GM12878 (cell line): ENCODE measurements at regions not wholly inside any gene's neighbourhood (a gene's known extent, or its start where the extent isn't known, plus 50 kb on each side); places are given as distances from the start of the nearest gene placed in this dataset.

Experiments
- BCL11A ChIP-seq: IDR thresholded peaks from 2 replicates; pipeline ENCODE4 v1.6.1; 2011; ENCODE audit warnings: low read depth, low read length
- CEBPB ChIP-seq, 2 experiments: fragments of 150-350 bp in 1 of 2; IDR thresholded peaks; 2 replicates each; pipeline ENCODE4 v1.6.1; 2012 to 2014; ENCODE audit warnings: low read depth in 2 of 2, low read length in 2 of 2, borderline replicate concordance in 1 of 2, inconsistent platforms in 1 of 2
- EED ChIP-seq: sonication (generic); IDR thresholded peaks from 2 replicates; pipeline ENCODE4 v1.6.1; 2016; ENCODE audit warnings: antibody characterized with exemption, low read depth
- FOS ChIP-seq: IDR thresholded peaks from 3 replicates; pipeline ENCODE4 v1.6.1; 2011; ENCODE audit warnings: borderline replicate concordance; ENCODE audit not compliant: insufficient read length; ENCODE audit errors: extremely low read depth
- HDAC2 ChIP-seq: fragments of 200-600 bp; sonication (generic); IDR thresholded peaks from 2 replicates; pipeline ENCODE4 v1.6.1; 2017
- IKZF2 ChIP-seq, 2 experiments: fragments of 450-650 bp; IDR thresholded peaks; 2 replicates each; pipeline ENCODE4 v1.6.1; 2017; ENCODE audit warnings: mild to moderate bottlenecking in 2 of 2, moderate library complexity in 2 of 2
- KAT2A ChIP-seq: conservative IDR thresholded peaks from 2 replicates; pipeline ENCODE4 v1.6.1; 2011; ENCODE audit warnings: low read depth, low read length; ENCODE audit not compliant: control insufficient read depth
- MLLT1 ChIP-seq: fragments of 450-650 bp; IDR thresholded peaks from 2 replicates; pipeline ENCODE4 v1.6.1; 2016; ENCODE audit warnings: mild to moderate bottlenecking
- MTA3 ChIP-seq: IDR thresholded peaks from 2 replicates; pipeline ENCODE4 v1.6.1; 2012; ENCODE audit warnings: low read length, inconsistent platforms, borderline replicate concordance
- MYB ChIP-seq: fragments of 150-350 bp; IDR thresholded peaks from 2 replicates; pipeline ENCODE4 v1.6.1; 2014; ENCODE audit warnings: mild to moderate bottlenecking, low read depth, low read length, borderline replicate concordance
- NFYB ChIP-seq: IDR thresholded peaks from 2 replicates; pipeline ENCODE4 v1.6.1; 2011; ENCODE audit warnings: low read depth, mild to moderate bottlenecking, low read length, improper control_type of control experiment, moderate library complexity; ENCODE audit not compliant: insufficient read depth
- PKNOX1 ChIP-seq: fragments of 450-650 bp; IDR thresholded peaks from 2 replicates; pipeline ENCODE4 v1.6.1; 2016; ENCODE audit warnings: mild to moderate bottlenecking
- POLR2AphosphoS2 ChIP-seq: IDR thresholded peaks from 2 replicates; pipeline ENCODE4 v1.6.1; 2011; ENCODE audit warnings: low read depth, mild to moderate bottlenecking, low read length, improper control_type of control experiment, moderate library complexity
- RB1 ChIP-seq: fragments of 450-650 bp; formaldehyde crosslinking; IDR thresholded peaks from 2 replicates; pipeline ENCODE4 v1.6.1; 2017; ENCODE audit warnings: mild to moderate bottlenecking, borderline replicate concordance
- RFX5 ChIP-seq: IDR thresholded peaks from 2 replicates; pipeline ENCODE4 v1.6.1; 2011; ENCODE audit warnings: low read depth, low read length, improper control_type of control experiment
- SIN3A ChIP-seq: IDR thresholded peaks from 2 replicates; pipeline ENCODE4 v1.6.1; 2012; ENCODE audit warnings: low read depth, low read length, improper control_type of control experiment
- SMARCA5 ChIP-seq: fragments of 450-650 bp; IDR thresholded peaks from 2 replicates; pipeline ENCODE4 v1.6.1; 2017; ENCODE audit warnings: mild to moderate bottlenecking
- SREBF2 ChIP-seq: IDR thresholded peaks from 2 replicates; pipeline ENCODE4 v1.6.1; 2012; ENCODE audit warnings: mild to moderate bottlenecking, low read length
- TCF3 ChIP-seq: IDR thresholded peaks from 2 replicates; pipeline ENCODE4 v1.6.1; 2012; ENCODE audit warnings: low read depth, mild to moderate bottlenecking, low read length, borderline replicate concordance; ENCODE audit not compliant: insufficient read depth
- WRNIP1 ChIP-seq: IDR thresholded peaks from 2 replicates; pipeline ENCODE4 v1.6.1; 2011; ENCODE audit warnings: low read depth, low read length, improper control_type of control experiment, borderline replicate concordance
- ZNF207 ChIP-seq: fragments of 450-650 bp; IDR thresholded peaks from 2 replicates; pipeline ENCODE4 v1.6.1; 2014; ENCODE audit warnings: antibody characterized with exemption, mild to moderate bottlenecking, borderline replicate concordance
- TF ChIP-seq, protein P1 (sequence below), 3 experiments: IDR thresholded peaks in 2 of 3; conservative IDR thresholded peaks in 1 of 3; 2 replicates each; pipeline ENCODE4 v1.5.1; 2011; ENCODE audit warnings: low read depth in 3 of 3, low read length in 3 of 3, mild to moderate bottlenecking in 3 of 3, control low read depth in 2 of 3, moderate library complexity in 2 of 3, inconsistent platforms in 1 of 3, mixed read lengths in 1 of 3; ENCODE audit not compliant: control insufficient read depth in 2 of 3, insufficient read depth in 1 of 3; ENCODE audit errors: extremely low read depth in 1 of 3
- TF ChIP-seq, protein P2 (sequence below): fragments of 450-650 bp; IDR thresholded peaks from 2 replicates; pipeline ENCODE4 v1.6.1; 2017; ENCODE audit warnings: mild to moderate bottlenecking, moderate library complexity

- TF ChIP-seq PKNOX1 (peak; percentile 45; the same call in 1 of the 2 replicates), ZNF207 (0 out of 2 replicates have a peak, but pooled peaks have one; percentile 10), NFYB (peak; percentile 95), MYB (0 out of 2 replicates have a peak, but pooled peaks have one; percentile 55), SMARCA5 (peak; percentile 18; the same call in 1 of the 2 replicates), HDAC2 (no peak), TCF3 (peak; percentile 97), SREBF2 (no peak), EED (0 out of 2 replicates have a peak, but pooled peaks have one; percentile 14), WRNIP1 (no peak), FOS (peak; percentile 64), SIN3A (no peak; the same call in 1 of the 2 replicates), BCL11A (0 out of 2 replicates have a peak, but pooled peaks have one; percentile 23), CEBPB (IDR thresholded peaks at IDR 0.05; ENCODE audit: borderline replicate concordance in 1 of 2, low read depth in 2 of 2, low read length in 2 of 2) (peak in 1 of 2 experiments; percentile 72; a peak in 2 of 4 replicates), MLLT1 (peak; percentile 66), IKZF2 (IDR thresholded peaks at IDR 0.05) (no peak; a peak in 2 of 4 replicates), RFX5 (0 out of 2 replicates have a peak, but pooled peaks have one; percentile 43), MTA3 (peak; percentile 99; the same call in 1 of the 2 replicates), RB1 (no peak), POLR2AphosphoS2 (peak; percentile 99), KAT2A (0 out of 2 replicates have a peak, but pooled peaks have one; percentile 50)
- TF ChIP-seq, protein P1, sequence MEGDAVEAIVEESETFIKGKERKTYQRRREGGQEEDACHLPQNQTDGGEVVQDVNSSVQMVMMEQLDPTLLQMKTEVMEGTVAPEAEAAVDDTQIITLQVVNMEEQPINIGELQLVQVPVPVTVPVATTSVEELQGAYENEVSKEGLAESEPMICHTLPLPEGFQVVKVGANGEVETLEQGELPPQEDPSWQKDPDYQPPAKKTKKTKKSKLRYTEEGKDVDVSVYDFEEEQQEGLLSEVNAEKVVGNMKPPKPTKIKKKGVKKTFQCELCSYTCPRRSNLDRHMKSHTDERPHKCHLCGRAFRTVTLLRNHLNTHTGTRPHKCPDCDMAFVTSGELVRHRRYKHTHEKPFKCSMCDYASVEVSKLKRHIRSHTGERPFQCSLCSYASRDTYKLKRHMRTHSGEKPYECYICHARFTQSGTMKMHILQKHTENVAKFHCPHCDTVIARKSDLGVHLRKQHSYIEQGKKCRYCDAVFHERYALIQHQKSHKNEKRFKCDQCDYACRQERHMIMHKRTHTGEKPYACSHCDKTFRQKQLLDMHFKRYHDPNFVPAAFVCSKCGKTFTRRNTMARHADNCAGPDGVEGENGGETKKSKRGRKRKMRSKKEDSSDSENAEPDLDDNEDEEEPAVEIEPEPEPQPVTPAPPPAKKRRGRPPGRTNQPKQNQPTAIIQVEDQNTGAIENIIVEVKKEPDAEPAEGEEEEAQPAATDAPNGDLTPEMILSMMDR (IDR thresholded peaks at IDR 0.05 in 2 of 3, conservative IDR thresholded peaks at IDR 0.05 in 1 of 3; ENCODE audit: control insufficient read depth in 2 of 3, extremely low read depth in 1 of 3, insufficient read depth in 1 of 3, low read depth in 3 of 3, low read length in 3 of 3) = no peak
- TF ChIP-seq, protein P2, sequence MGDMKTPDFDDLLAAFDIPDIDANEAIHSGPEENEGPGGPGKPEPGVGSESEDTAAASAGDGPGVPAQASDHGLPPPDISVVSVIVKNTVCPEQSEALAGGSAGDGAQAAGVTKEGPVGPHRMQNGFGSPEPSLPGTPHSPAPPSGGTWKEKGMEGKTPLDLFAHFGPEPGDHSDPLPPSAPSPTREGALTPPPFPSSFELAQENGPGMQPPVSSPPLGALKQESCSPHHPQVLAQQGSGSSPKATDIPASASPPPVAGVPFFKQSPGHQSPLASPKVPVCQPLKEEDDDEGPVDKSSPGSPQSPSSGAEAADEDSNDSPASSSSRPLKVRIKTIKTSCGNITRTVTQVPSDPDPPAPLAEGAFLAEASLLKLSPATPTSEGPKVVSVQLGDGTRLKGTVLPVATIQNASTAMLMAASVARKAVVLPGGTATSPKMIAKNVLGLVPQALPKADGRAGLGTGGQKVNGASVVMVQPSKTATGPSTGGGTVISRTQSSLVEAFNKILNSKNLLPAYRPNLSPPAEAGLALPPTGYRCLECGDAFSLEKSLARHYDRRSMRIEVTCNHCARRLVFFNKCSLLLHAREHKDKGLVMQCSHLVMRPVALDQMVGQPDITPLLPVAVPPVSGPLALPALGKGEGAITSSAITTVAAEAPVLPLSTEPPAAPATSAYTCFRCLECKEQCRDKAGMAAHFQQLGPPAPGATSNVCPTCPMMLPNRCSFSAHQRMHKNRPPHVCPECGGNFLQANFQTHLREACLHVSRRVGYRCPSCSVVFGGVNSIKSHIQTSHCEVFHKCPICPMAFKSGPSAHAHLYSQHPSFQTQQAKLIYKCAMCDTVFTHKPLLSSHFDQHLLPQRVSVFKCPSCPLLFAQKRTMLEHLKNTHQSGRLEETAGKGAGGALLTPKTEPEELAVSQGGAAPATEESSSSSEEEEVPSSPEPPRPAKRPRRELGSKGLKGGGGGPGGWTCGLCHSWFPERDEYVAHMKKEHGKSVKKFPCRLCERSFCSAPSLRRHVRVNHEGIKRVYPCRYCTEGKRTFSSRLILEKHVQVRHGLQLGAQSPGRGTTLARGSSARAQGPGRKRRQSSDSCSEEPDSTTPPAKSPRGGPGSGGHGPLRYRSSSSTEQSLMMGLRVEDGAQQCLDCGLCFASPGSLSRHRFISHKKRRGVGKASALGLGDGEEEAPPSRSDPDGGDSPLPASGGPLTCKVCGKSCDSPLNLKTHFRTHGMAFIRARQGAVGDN = peak; percentile 95
Observed at GRCh38 chr6:26216359-26216885, 129.2 kb downstream of the HFE start (continued).
